Hepatocyte (in vitro differentiated cells): ENCODE measurements at regions not wholly inside any gene's neighbourhood (a gene's known extent, or its start where the extent isn't known, plus 50 kb on each side); places are given as distances from the start of the nearest gene placed in this dataset.

Experiments used
- DNase-seq: peaks from one replicate; pipeline ENCODE4 v3.0.0-alpha.2; 2016; ENCODE audit warnings: low spot score
- H2AFZ ChIP-seq: fragments of 200-600 bp; sonication (generic); 2 replicates; pipeline ENCODE4 v1.6.0; 2016; ENCODE audit warnings: antibody characterized with exemption, mild to moderate bottlenecking
- H3K27ac ChIP-seq: fragments of 200-600 bp; sonication (generic); 2 replicates; pipeline ENCODE4 v1.5.1; 2016; ENCODE audit warnings: mild to moderate bottlenecking
- H3K27me3 ChIP-seq: fragments of 200-600 bp; sonication (generic); 2 replicates; pipeline ENCODE4 v1.6.1; 2016
- H3K36me3 ChIP-seq: fragments of 200-600 bp; sonication (generic); replicated peaks from 2 replicates; pipeline ENCODE4 v1.5.1; 2016; ENCODE audit warnings: low read depth; ENCODE audit not compliant: insufficient read depth
- H3K4me1 ChIP-seq: fragments of 200-600 bp; sonication (generic); 2 replicates; pipeline ENCODE4 v1.5.1; 2016; ENCODE audit warnings: mild to moderate bottlenecking, moderate library complexity; ENCODE audit not compliant: insufficient read depth
- H3K4me2 ChIP-seq: fragments of 200-600 bp; sonication (generic); 2 replicates; pipeline ENCODE4 v1.6.0; 2016
- H3K4me3 ChIP-seq: fragments of 200-600 bp; sonication (generic); 2 replicates; pipeline ENCODE4 v1.5.1; 2016; ENCODE audit warnings: mild to moderate bottlenecking
- H3K79me2 ChIP-seq: fragments of 200-600 bp; sonication (generic); 2 replicates; pipeline ENCODE4 v1.6.0; 2017; ENCODE audit warnings: mild to moderate bottlenecking
- H3K9me2 ChIP-seq: fragments of 200-600 bp; sonication (generic); replicated peaks from 2 replicates; pipeline ENCODE4 v1.6.0; 2017; ENCODE audit warnings: mild to moderate bottlenecking; ENCODE audit not compliant: insufficient read depth
- H3K9me3 ChIP-seq: fragments of 200-600 bp; sonication (generic); 2 replicates; pipeline ENCODE4 v1.5.1; 2016; ENCODE audit warnings: low read depth, mild to moderate bottlenecking
- H4K20me1 ChIP-seq: fragments of 200-600 bp; sonication (generic); 2 replicates; pipeline ENCODE4 v1.6.0; 2016; ENCODE audit warnings: mild to moderate bottlenecking; ENCODE audit not compliant: insufficient read depth, poor library complexity, severe bottlenecking
- CTCF ChIP-seq: fragments of 200-600 bp; sonication (generic); IDR thresholded peaks from 2 replicates; pipeline ENCODE4 v1.5.1; 2016; ENCODE audit warnings: antibody characterized with exemption, mild to moderate bottlenecking; ENCODE audit not compliant: poor library complexity
- EZH2 ChIP-seq: fragments of 200-600 bp; sonication (generic); IDR thresholded peaks from 2 replicates; pipeline ENCODE4 v1.6.1; 2016; ENCODE audit warnings: antibody characterized with exemption, mild to moderate bottlenecking, borderline replicate concordance
- EZH2phosphoT487 ChIP-seq: fragments of 200-600 bp; sonication (generic); IDR thresholded peaks from one replicate; pipeline ENCODE4 v1.6.1; 2018; ENCODE audit warnings: antibody characterized with exemption, mild to moderate bottlenecking, low read depth, moderate library complexity; ENCODE audit not compliant: unreplicated experiment, severe bottlenecking
- WGBS: methylation state at CpG from one replicate; pipeline ENCODE4 v1.1.6; 2016; ENCODE audit warnings: low lambda C conversion rate; ENCODE audit errors: missing lambda C conversion rate; 5-methylcytosine and 5-hydroxymethylcytosine counted together

GRCh38 chr10:114879541-114880158, 58.1 kb downstream of the FHIP2A start:
- 44% methylated on average over 13 of the region's 13 CpGs for WGBS
- Histone ChIP-seq H3K27me3 (no peaks in the 10 kb centered on the region), H4K20me1 (no peaks in the 10 kb centered on the region), H3K4me2 (peak overlapping the region; percentile 65), H3K9me2 (no peaks in the 10 kb centered on the region), H2AFZ (peak overlapping the region; percentile 14), H3K9me3 (no peaks in the 10 kb centered on the region), H3K36me3 (no peaks in the 10 kb centered on the region), H3K79me2 (no peaks in the 10 kb centered on the region), H3K4me3 (no peak overlapping the region), H3K27ac (no peak overlapping the region), H3K4me1 (peaks cover 5% of the 10 kb centered on the region)
- DNase-seq, result peak; percentile 25
- TF ChIP-seq EZH2phosphoT487 (no peak), CTCF (peak; percentile 56)

- WGBS, result 69% methylated on average over 3 of the region's 3 CpGs
- TF ChIP-seq CTCF (no peak), EZH2phosphoT487 (no peak), EZH2 (no peak)
- Histone ChIP-seq H4K20me1 (no peaks in the 10 kb centered on the region), H3K27me3 (no peaks in the 10 kb centered on the region), H3K4me2 (peak overlapping the region; percentile 18), H3K4me1 (peaks cover 5% of the 10 kb centered on the region), H2AFZ (no peak overlapping the region), H3K27ac (peak overlapping the region; percentile 14), H3K4me3 (no peak overlapping the region), H3K79me2 (no peaks in the 10 kb centered on the region), H3K9me3 (no peaks in the 10 kb centered on the region), H3K9me2 (no peaks in the 10 kb centered on the region), H3K36me3 (no peaks in the 10 kb centered on the region)
- DNase-seq, result no peak
Measured at GRCh38 chr10:114881417-114881816, 56.6 kb upstream of the TRUB1 start.

GRCh38 chr10:114881901-114882300, 56.1 kb upstream of the TRUB1 start:
- TF ChIP-seq EZH2phosphoT487 (no peak), EZH2 (no peak), CTCF (no peak)
- DNase-seq, result peak; percentile 10
- Histone ChIP-seq H3K27me3 (no peaks in the 10 kb centered on the region), H3K9me2 (no peaks in the 10 kb centered on the region), H3K36me3 (no peaks in the 10 kb centered on the region), H3K79me2 (no peaks in the 10 kb centered on the region), H2AFZ (no peak overlapping the region), H4K20me1 (no peaks in the 10 kb centered on the region), H3K4me1 (peaks cover 5% of the 10 kb centered on the region), H3K9me3 (no peaks in the 10 kb centered on the region), H3K4me2 (no peak overlapping the region), H3K27ac (peak overlapping the region; percentile 14), H3K4me3 (no peak overlapping the region)
- WGBS, result 77% methylated on average over 12 of the region's 12 CpGs

GRCh38 chr10:114885443-114885842, 52.6 kb upstream of the TRUB1 start:
- H3K9me3 ChIP-seq, result no peaks in the 10 kb centered on the region
- no peaks in the 10 kb centered on the region for H3K79me2 ChIP-seq
- no peak for DNase-seq
- H2AFZ ChIP-seq, result no peak overlapping the region
- TF ChIP-seq CTCF, result no peak
- no peak for TF ChIP-seq EZH2phosphoT487
- no peak for TF ChIP-seq EZH2
- no peak overlapping the region for H3K4me2 ChIP-seq
- H3K4me1 ChIP-seq, result peaks cover 5% of the 10 kb centered on the region
- H3K27ac ChIP-seq, result no peak overlapping the region
- WGBS, result 68% methylated on average over 2 of the region's 2 CpGs
- H3K36me3 ChIP-seq, result no peaks in the 10 kb centered on the region
- H3K9me2 ChIP-seq, result no peaks in the 10 kb centered on the region
- no peak overlapping the region for H3K4me3 ChIP-seq
- no peaks in the 10 kb centered on the region for H4K20me1 ChIP-seq
- no peaks in the 10 kb centered on the region for H3K27me3 ChIP-seq
